ENCODE measurements at regions not wholly inside any gene's neighbourhood (a gene's known extent, or its start where the extent isn't known, plus 50 kb on each side); places are given as distances from the start of the nearest gene placed in this dataset.

DNA sequence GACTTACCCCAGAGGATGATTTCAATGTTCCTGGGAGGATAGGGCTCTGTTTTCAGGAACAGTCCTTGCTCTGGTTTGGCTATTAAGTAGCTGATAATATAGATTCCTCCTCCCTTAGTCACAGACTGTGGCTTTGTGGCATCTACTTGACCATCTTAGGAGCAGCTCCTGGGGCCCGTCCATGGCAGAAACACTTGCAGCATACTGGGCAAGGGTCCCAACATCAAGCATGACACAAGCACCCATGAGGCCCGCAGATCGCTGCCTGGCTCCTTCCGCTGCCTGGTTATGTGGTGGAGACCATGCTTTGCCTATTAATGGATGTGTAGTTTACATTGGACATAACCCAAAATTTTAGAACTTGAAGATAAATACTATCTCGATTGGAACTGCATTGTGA is 170.1 kb downstream of the ICE1 start:
- DNase-seq (ENCODE audit: low read depth, low spot score), result peak; percentile 48

DNA sequence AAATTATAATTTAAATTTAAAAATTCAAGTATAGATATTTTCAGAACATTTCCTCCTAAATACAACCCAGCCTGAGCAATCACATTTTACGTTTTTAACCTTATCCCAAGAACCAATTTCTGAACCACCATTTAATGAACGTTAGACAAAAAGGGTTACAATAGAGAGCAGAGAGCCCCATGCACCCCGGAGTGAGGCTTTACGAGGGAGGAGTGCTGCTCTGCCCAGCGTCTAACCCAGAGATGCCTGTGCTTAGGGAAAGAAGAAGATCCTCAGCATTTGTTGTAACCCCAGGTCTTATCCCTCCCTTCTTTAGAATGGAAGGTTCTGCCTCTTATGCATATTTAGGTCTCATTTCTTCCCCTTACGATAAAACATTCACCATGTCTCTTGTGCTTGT is 169.1 kb downstream of the ICE1 start:
- DNase-seq (ENCODE audit: low read depth, low spot score), result no peak

DNA sequence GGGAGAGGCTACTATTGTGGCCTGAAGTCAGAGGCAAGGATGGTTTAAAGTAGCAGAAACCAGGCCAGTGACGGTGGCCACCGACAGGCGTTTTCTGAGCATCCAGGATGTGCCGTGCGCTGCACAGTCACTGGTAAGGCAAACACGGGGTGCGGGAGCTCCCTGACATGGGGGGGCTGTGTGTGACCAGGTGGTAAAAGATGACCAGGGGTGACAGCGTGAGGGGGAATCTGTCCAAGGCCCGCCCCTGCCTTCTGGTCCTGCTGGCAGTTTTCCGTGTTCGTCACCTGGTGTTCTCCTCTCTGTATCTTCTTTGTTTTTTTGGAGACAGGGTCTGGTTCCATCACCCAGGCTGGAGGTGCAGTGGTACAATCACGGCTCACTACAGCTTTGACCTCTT is 167.4 kb downstream of the ICE1 start:
- no peak for DNase-seq (ENCODE audit: low read depth, low spot score)

DNA sequence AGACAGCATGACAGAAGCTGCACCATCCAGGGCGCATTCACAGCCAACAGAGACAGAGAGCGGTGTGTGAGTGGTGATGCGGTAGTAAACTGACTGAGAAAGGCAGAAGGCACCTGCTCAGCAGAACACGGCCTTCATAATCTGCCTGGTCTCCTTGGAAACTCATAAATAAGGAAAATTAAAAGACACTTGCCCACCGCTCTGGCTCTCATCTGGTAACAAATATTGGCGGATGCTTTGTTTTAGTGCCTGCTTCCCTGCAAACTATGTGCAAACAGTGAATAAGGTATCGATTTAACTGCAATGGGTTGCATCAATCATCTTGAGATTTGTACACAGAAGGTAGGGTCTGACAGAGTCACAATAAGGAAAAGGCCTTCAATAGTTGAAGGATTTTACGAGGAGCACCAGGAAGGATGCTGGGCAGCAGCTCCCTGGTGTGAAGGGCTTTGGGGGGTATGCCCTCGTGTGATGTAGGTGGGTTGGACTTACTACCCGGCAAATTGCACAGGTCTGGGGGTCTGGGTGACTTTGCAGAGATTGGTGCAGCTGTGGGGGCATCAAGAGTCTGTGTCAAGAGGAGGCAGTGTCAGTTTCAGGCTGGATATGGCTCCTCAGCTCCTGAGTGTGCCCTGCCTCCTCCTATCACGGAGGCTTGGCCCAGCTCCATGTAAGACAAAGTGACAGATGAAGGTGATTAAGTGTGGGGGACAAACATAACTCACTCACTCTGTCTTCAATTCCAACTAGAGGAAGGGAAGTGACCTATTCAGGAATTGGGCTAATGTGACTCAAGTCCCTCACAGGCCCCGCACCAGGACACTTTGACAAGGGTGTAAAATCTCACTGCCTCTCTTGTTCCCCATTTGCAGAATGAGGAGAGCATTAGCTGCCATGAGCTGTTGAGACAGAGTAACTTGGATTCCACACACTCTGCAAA is 166.7 kb downstream of the ICE1 start:
- no peak for DNase-seq (ENCODE audit: low read depth, low spot score)

DNA sequence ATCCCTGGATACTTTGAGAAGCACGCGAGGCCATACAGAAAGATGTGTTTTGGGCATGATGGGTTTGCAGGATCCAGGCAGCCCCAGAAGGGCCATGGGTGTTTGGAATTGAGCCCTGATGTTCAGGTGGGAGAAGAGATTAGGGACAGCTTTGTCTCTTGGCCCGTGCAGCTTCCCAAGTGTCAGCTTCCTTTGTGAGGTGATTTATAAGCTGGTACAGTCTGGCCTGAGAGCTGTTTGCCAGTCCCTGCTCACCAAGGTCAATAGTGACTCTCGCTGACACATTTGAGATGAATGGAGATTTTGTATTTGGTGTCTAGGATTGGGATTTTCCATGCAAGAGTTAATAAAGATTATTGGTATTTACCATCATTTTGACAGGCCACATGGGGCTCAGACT is 165.9 kb downstream of the ICE1 start:
- no peak for DNase-seq (ENCODE audit: low read depth, low spot score)

DNA sequence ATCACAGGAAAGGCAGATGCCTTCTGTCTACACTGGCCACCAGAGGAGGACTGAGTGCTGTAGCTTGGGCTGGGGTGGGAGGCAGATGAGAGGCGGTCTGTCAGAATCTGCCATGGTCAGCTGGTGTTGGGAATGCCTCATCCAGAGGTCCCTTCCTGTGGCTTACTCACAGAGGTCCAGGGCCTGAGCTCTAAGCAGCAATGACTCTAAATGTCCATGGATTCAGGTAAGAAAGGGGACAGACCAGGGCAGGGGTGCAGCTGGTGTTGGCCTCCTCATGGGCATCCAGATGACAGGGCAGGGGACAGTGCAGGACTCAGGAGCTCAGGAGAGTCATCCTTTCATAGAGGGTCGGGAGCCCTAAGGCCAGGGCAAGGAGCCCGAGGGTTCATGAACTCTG is 165.0 kb downstream of the ICE1 start:
- DNase-seq (ENCODE audit: low read depth, low spot score), result no peak

DNA sequence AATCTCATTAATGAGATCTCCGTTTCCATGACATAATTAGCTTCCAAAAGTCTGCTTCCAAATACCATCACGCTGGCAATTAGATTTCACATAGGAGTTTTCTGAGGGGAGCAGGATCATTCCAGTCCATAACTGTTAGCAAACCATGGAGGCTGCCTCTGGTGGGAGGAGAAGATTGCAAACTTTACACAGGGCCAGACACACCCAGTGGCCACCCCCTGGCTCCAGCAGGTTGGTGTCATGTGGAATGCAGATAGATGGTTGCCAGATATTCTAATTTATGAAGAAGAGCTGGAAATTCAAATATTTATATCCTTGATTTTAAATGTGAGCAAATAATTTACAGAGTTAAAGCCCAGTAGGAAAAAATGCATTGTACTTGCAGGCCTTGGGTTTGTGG is 164.2 kb downstream of the ICE1 start:
- DNase-seq (ENCODE audit: low read depth, low spot score), result no peak

DNA sequence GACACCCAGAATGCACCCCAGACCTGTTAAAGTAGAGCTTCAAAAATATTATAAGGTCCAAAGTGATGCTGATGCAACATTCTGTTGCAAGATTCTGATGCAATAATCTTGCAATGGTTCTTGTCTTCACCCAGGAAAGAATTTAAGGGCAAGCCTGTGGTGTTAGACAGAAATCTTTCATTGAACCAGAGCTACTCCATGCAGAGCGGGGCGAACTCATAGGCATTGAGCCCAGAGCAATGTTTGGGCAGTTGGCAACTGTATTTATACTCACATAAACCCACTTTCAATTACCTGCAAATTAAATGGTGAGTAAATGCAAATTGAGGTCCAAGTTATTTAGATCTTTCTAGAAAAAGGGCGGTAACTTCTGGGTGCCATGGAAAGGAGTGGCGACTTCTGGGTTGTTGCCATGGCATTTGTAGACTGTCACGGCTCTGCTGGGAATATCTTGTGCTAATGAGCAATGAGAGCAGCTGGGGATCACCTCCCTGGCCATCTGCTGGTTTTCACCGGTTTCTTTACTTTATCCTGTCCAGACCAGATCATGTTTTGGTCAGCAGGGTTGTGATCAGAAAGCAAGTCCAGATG is 163.4 kb downstream of the ICE1 start:
- DNase-seq (ENCODE audit: low read depth, low spot score), result no peak

DNA sequence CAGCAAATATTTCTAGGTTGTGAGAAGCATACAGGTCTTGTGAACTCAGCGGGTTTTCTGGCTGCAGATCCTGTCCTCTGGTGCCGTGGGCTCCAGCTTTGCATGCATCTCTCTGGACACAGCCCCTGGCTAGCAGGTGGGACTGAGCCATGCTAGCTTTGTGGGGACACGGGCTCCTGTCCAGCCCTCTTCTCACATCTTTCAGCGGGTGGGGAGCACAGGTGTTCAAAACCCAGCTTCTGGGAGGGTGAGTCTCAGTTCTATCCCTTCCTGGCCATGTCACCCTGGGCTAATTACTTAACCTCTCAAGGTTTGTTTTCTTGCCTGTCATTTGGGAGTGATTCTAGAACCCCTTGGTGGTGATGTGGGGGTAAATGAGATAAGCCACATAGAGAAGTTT is 162.3 kb downstream of the ICE1 start:
- no peak for DNase-seq (ENCODE audit: low read depth, low spot score)

DNA sequence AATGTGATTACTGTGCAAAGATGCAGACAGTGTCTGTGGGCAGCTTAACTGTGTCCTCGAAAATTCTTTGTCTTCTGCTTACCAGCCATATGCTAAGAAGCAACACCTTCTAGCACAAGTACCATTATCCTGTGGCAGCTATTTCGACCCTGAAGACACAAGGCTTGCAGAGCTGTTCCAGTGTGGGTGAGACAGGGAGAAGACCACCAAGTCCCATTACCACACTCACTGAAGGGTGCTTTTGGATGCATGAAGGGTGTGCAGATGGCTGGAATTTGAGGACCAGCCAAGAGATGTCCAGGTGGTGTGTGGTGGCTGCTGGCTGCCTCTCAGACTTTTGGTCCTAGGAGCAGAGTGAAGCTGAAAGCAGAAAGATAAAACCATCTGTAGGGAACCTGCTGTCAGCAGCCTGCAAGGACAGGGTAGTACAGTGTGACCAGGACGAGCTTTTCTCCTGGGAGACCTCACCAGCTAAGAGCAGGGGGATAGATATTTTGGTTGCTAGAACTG is 161.8 kb downstream of the ICE1 start:
- DNase-seq (ENCODE audit: low read depth, low spot score), result no peak

DNA sequence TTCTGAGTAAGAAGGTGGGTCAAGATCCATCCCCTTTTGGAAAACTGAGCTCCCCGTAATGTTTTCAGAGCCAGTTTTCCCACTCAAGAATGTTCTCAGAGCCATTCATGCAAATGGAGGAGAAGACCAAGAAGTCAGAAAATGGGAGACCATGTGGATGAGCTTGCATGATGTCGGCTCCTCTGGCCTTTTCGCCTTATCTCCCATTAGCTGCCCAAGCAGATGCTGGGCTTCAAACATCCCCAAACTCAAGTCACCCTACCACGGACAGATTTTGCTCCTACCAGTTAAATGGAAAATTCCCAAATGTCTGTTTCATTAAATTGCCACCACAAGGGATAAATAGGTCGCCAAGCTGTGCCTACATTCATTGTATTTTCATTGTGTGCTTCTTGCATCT is 161.4 kb downstream of the ICE1 start:
- DNase-seq (ENCODE audit: low read depth, low spot score), result no peak

DNA sequence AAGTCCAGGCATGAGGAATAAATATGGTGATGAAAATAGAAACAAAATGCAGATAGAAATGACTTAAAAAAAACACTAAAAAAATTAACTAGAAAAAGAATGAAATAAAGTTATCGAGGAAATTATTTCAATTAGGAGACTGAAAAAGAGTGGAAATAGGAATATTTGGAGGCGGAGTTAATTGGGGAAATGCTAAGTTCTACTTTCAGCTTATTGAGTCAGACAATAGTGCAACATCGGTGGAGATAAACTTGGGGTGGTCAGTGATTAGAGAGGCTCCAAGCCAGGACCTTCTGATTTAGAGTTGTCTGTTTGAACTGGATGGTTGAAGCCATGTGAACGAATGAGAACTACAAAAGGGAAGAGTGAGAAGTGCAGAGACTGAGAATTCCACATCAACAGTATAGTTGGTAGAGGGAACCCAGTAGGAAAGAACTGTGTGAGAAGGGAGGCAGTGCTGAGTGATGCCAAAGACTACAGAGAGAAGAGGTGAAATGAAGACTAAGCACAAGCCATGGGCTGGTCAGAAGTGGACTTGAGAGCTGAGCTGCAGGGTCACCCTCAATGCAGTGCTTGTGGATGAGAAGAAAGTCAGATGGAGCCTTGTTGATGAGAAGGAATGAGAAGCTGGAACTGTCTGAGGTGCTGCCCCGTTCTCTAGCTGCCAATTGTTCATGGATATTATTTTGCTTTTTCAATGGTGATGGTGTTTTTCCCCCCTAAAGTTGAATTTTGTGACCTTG is 160.7 kb downstream of the ICE1 start:
- DNase-seq (ENCODE audit: low read depth, low spot score), result no peak

DNA sequence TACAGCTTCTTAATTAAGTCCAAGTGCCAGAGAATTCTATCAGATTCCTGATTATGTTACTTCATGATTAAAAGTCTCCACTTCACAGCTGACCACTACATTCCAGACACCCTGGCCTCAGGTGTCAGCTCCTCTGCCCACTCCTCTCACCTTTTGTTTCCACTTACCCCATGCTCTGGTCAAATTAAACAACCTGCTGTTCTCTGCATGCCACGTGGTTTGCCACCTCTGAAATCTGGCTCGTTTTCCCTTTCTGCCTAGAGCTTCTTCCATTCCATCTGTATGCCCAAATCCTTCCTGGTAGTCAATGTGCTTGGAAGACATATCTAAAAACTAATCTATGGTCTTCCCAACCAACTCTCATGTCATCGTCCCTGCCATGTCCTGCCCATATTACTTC is 158.6 kb downstream of the ICE1 start:
- no peak for DNase-seq (ENCODE audit: low read depth, low spot score)

DNA sequence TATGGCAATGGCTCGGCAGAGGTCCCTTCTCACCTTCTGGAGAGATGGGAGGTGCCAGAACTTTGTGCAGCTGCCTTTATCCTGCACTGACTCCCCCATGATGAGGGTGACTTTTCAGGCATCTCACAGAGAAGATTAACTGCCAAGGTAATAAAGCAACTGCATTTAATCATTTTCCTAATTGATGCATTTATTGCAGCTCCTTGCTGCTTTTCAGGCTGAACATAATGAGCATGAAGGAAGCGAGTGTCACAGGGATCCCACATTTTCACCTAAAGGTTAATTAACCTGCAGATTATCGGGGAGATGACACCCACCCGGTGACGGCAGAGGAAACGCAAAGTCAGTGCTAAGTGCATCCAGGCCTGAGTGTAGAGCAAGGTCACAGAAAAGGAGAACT is 154.3 kb downstream of the ICE1 start:
- no peak for DNase-seq (ENCODE audit: low read depth, low spot score)

DNA sequence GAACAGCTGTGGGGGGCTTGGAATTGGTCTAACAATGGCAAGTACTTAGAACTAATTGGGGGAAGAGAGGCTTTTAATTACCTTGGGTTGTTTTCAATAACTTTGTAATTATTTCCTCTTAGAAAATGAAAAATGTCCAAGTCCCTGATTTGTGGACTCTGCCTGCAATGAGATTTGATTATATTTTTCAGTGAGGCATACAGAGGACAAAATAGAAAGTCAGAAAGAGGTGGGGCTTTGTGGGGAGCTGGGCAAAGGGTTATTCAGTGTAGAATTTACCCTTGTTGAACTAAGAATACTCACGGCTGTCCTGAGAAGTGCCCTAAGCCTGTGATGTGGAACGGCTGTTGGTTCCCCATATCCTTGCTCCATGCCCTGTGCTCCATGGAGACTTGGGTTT is 153.0 kb downstream of the ICE1 start:
- DNase-seq (ENCODE audit: low read depth, low spot score), result no peak

DNA sequence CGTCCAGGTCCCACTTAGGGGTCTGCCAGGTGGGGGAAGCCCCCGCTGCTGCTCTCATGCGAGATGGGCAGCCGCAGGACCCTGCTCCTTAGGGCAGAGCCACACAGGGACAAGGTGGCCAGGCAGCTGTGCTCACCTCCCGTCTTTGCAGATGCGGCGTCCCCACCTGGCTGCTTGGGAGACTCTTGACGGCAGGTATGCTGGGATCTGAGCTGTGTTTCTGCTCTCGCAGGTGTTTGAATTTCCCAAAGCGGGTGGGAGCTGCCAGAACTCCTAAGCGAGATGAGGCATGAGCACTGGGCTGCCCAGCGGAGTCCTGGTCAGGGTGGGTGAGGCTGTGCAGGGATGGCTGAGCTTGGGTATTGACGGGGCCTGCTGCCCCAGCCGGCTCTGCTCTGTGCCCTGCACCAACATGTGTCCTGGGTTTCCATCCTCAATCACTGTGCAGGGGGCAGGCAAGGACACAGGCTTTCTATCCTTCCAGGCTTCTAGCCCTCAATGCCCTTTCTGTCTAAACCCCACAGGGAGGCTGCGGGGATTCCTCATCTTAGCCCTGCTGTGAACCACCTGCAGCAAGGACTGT is 151.4 kb downstream of the ICE1 start:
- no peak for DNase-seq (ENCODE audit: low read depth, low spot score)

DNA sequence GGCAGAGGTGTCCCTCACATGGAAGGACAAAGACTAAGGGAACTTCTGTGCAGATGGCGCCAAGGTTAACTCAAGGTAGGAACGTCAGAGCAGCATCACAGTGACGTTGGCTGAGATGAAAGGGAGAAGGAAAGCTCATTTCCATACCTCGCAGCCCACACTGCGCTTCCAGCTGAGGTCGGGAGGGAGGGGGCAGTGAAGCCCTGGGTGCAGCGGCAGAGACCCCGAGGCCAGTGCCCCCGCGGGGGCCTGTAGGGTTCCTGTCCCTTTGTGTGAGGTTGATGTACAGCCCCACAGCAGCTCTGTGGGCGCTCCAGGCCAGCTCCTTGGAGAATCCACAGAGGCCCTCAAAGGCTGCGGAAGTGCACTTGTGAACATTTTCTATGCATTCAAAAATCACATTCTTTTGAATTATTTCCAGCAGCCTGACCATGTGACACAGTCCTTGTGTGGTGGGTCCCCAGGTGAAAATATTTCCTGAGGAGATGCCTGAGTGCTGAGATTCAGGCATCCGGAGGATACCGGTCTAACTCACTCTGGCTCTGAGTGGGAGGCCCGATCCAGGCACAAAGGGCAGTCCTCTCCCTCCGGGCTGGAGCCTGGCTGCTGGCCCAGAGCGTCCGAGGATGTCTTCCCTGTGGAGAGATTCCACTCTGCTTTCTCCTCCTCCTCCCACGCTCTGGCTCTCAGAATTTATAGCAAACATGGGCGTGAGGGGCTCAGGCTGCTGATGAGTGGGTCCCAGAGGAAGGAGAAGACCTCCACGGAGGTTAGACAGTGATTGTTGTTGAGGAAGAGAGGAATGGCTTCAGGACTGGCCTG is 150.7 kb downstream of the ICE1 start:
- no peak for DNase-seq (ENCODE audit: low read depth, low spot score)

DNA sequence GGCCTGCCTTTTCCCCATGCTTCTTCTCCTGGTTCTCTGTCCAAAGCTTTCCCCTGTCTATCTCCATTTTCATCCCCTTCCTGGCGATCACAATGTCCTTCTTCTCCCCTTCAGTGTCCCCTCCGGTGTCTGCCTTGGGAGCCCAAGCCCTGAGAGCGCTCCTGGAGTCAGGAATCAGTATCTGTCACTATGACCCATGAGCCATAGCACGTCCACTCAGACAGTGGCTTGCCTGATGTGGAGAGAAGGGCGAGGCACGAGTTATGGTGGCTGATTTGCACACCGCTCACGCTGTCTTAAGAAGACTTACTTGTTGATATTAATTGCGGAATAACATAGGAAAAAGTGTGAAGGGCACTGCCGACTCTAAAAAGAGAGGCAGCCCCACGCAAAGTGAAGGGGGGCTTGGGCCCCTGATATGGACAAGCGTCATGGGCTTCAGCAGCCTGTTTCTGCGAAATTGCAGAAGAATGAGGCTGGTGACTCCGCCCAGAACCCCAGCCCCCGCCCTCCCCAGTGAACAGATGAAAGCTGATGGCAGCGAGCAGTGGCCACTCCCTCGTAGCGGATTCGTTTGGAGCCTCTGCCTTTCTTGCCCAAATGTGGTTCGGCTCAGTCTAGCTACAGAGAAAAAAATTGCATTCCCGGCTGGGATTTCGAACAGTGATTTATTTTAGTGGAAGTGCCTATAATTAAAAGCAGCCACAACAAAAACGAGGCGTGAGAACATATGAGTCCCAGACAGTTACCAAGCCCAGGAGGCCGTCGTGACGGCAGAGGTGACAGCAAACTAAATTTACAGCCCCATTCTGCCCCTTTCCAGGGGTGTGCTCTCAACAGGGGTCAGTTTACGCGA is 149.8 kb downstream of the ICE1 start:
- no peak for DNase-seq (ENCODE audit: low read depth, low spot score)

DNA sequence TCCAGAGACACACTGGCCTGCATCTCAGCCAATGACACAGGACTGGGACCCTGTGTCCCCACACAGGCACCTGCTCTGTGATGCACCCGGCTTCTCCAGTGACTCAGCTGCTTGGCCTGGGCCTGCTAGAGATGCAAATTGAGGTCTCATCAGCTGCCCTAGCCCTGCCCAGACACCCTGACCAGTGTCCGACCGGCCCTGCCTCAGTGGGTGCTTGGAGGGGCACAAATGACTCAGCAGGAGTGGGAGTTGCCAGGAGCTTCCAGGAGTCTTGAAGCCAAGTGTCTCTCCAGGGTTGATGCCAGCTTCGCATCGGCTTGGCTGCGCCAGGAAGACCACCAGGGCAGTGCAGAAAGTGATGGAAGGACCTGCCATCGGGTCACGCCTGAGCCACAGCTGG is 148.2 kb downstream of the ICE1 start:
- DNase-seq (ENCODE audit: low read depth, low spot score), result no peak

DNA sequence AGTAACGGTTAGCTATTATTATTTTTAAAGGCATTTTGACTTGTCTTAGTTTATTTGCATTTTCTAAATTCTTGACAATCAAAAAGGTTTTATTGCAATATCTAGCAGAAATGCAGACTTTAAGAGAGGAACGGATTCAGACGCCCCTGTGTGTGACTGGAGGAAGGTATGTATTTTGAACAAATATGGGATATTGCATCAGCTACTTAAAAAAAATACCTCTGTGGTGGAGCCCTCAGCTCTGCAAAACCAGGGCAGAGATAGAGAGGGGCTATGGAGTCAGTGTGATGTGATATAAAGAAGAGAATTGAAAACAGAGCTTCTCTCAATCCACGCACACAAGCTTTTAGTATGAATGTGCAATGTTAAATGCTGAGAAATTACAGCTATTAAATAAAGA is 142.4 kb downstream of the ICE1 start:
- DNase-seq (ENCODE audit: low read depth, low spot score), result no peak
